GM20000 (cell line): ENCODE measurements at regions not wholly inside any gene's neighbourhood (a gene's known extent, or its start where the extent isn't known, plus 50 kb on each side); places are given as distances from the start of the nearest gene placed in this dataset.

Source experiments
- DNase-seq: peaks from one replicate; pipeline ENCODE4 v3.0.0; 2012; ENCODE audit warnings: low spot score
- CTCF ChIP-seq: IDR thresholded peaks from 2 replicates; pipeline ENCODE4 v1.5.1; 2012; ENCODE audit warnings: mild to moderate bottlenecking, control low read depth; ENCODE audit errors: extremely low read depth, missing control alignments

- DNase-seq = no peak
- no peak for TF ChIP-seq CTCF
These were observed 107.3 kb upstream of the SPIN1 start for GRCh38 chr9:88280816-88281382.

GRCh38 chr9:88278036-88278435 is 110.2 kb upstream of the SPIN1 start:
- no peak for TF ChIP-seq CTCF
- no peak for DNase-seq

- no peak for DNase-seq
- TF ChIP-seq CTCF = no peak
These were observed 114.2 kb upstream of the SPIN1 start for GRCh38 chr9:88274078-88274477.

- no peak for TF ChIP-seq CTCF
- DNase-seq = no peak
These were observed 115.3 kb upstream of the SPIN1 start for GRCh38 chr9:88272986-88273385.

DNA sequence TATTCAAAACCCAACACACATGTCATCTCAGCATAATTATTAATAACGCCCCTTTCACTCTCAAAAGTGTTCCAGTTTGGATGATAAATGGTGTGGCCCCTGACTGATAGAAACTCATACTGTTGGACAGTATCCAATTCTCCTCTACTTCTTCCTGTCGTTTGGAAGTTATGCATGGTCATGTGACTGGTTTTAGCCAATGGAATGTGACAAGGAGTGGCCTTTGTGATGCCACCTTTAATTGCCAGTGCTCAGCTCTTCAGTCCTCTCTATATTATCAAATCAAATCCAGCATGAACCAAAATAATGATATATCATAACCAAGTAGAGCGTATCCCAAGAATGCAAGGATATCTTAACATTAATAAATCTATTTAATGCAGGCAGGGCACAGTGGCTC is 117.8 kb upstream of the SPIN1 start:
- no peak for TF ChIP-seq CTCF
- no peak for DNase-seq

GRCh38 chr9:88268886-88269285 is 119.4 kb upstream of the SPIN1 start:
- no peak for TF ChIP-seq CTCF
- no peak for DNase-seq

DNA sequence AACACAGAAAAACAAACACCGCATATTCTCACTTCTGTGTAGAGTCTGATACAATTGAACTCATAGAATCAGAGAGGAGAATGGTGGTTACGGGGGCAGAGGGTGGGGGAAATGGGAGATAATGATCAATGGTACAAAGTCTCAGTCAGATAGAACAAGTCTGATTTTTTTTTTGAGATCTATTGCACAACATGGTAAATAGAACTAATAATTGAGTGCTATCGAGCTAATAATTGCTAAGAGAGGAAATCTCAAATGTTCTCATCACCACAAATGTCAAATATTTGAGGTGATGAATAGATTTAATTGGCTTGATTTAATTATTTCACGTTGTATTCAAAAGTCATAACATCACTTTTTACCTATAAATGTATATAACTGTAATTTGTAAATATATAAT is 121.0 kb upstream of the SPIN1 start:
- TF ChIP-seq CTCF = no peak
- no peak for DNase-seq
